ENCODE measurements at regions not wholly inside any gene's neighbourhood (a gene's known extent, or its start where the extent isn't known, plus 50 kb on each side); places are given as distances from the start of the nearest gene placed in this dataset.
A peak's percentile ranks its signal among the peaks of the same experiment; 100 is the strongest.

- Histone ChIP-seq H3K4me3 (no peak overlapping the region), H3K4me1 (no peaks in the 10 kb centered on the region), H3K27ac (no peak overlapping the region), H3K27me3 (no peaks in the 10 kb centered on the region), H3K36me3 (no peaks in the 10 kb centered on the region), H3K9me3 (no peaks in the 10 kb centered on the region)
- intact Hi-C loops (cut with DNase I; ENCODE audit: low total_unique reads) = no loop called here
- DNase-seq = no peak
- TF ChIP-seq CTCF (IDR thresholded peaks at IDR 0.05) (no peak), POLR2A (IDR thresholded peaks at IDR 0.05) (no peak)
Measured at GRCh38 chr13:107144432-107144831, 576.5 kb upstream of the ARGLU1 start.

GRCh38 chr13:107141767-107142166, 573.8 kb upstream of the ARGLU1 start:
- no peaks in the 10 kb centered on the region for H3K27me3 ChIP-seq
- H3K27ac ChIP-seq = no peak overlapping the region
- no peak for DNase-seq
- H3K4me1 ChIP-seq = no peaks in the 10 kb centered on the region
- no peaks in the 10 kb centered on the region for H3K36me3 ChIP-seq
- intact Hi-C loops (cut with DNase I; ENCODE audit: low total_unique reads) = no loop called here
- H3K9me3 ChIP-seq = no peaks in the 10 kb centered on the region
- no peak for TF ChIP-seq POLR2A (IDR thresholded peaks at IDR 0.05)
- TF ChIP-seq CTCF (IDR thresholded peaks at IDR 0.05) = no peak
- H3K4me3 ChIP-seq = no peak overlapping the region

- intact Hi-C loops (cut with DNase I; ENCODE audit: low total_unique reads) = no loop called here
- Histone ChIP-seq H3K4me3 (no peak overlapping the region), H3K9me3 (no peaks in the 10 kb centered on the region), H3K27ac (peak overlapping the region in 1 of 2 donors; percentile 48), H3K36me3 (no peaks in the 10 kb centered on the region), H3K27me3 (no peaks in the 10 kb centered on the region), H3K4me1 (no peaks in the 10 kb centered on the region)
- TF ChIP-seq POLR2A (IDR thresholded peaks at IDR 0.05) (no peak), CTCF (IDR thresholded peaks at IDR 0.05) (no peak)
- no peak for DNase-seq
Measured at GRCh38 chr13:107139006-107139405, 571.1 kb upstream of the ARGLU1 start.

- Histone ChIP-seq H3K4me1 (no peaks in the 10 kb centered on the region), H3K4me3 (no peak overlapping the region), H3K27ac (peak overlapping the region in 1 of 2 donors; percentile 48), H3K36me3 (no peaks in the 10 kb centered on the region), H3K9me3 (no peaks in the 10 kb centered on the region), H3K27me3 (no peaks in the 10 kb centered on the region)
- TF ChIP-seq POLR2A (IDR thresholded peaks at IDR 0.05) = no peak
- no peak for TF ChIP-seq CTCF (IDR thresholded peaks at IDR 0.05)
- intact Hi-C loops (cut with DNase I; ENCODE audit: low total_unique reads) = no loop called here
- DNase-seq = no peak
Measured at GRCh38 chr13:107138486-107138885, 570.5 kb upstream of the ARGLU1 start.

GRCh38 chr13:107133950-107134349, 566.0 kb upstream of the ARGLU1 start:
- Histone ChIP-seq H3K27ac (no peak overlapping the region), H3K36me3 (no peaks in the 10 kb centered on the region), H3K4me1 (no peaks in the 10 kb centered on the region), H3K9me3 (no peaks in the 10 kb centered on the region), H3K27me3 (no peaks in the 10 kb centered on the region), H3K4me3 (no peak overlapping the region)
- intact Hi-C loops (cut with DNase I; ENCODE audit: low total_unique reads) = no loop called here
- DNase-seq = no peak
- TF ChIP-seq CTCF (IDR thresholded peaks at IDR 0.05) = no peak
- TF ChIP-seq POLR2A (IDR thresholded peaks at IDR 0.05) = no peak
